ENCODE measurements at regions not wholly inside any gene's neighbourhood (a gene's known extent, or its start where the extent isn't known, plus 50 kb on each side); places are given as distances from the start of the nearest gene placed in this dataset.
"Not testable (repeated sequence)": the region's sequence is repeated elsewhere in the genome, so short reads cannot be mapped to it uniquely, and the experiment has no call there.

DNA sequence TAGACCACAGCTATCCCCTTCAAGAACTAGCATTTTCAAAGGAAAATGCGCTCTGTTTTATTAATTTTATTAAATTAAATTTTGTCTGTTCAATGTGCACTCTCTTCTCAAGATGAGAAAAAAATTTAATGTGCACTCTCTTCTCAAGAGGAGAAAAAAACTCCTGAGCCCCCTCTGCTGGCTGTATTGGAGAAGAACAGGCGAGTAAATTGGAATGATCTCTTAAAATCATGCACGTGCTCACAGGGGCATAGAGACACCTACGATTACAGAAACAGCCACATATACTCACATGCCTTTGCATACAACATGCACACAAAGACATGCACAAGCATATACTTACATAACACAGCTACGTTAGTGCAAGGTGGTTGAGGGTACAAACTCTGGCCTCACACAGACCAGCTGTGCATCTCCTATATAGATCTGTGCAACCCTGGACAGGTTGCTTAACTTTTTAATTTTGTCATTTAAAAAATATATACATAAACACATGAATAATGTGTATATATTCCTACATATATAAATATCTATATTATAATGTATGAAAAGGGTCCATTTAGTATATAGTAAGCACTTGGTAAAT, 176.2 kb upstream of the CXorf66 start:
- H3K4me1 ChIP-seq = no peaks in the 10 kb centered on the region
- H3K36me3 ChIP-seq = no peaks in the 10 kb centered on the region
- WGBS, 4 donors = 0 to 4% (median 4%) methylated on average over 5 of the region's 5 CpGs
- no peak overlapping the region for H3K27ac ChIP-seq
- TF ChIP-seq, protein P1, sequence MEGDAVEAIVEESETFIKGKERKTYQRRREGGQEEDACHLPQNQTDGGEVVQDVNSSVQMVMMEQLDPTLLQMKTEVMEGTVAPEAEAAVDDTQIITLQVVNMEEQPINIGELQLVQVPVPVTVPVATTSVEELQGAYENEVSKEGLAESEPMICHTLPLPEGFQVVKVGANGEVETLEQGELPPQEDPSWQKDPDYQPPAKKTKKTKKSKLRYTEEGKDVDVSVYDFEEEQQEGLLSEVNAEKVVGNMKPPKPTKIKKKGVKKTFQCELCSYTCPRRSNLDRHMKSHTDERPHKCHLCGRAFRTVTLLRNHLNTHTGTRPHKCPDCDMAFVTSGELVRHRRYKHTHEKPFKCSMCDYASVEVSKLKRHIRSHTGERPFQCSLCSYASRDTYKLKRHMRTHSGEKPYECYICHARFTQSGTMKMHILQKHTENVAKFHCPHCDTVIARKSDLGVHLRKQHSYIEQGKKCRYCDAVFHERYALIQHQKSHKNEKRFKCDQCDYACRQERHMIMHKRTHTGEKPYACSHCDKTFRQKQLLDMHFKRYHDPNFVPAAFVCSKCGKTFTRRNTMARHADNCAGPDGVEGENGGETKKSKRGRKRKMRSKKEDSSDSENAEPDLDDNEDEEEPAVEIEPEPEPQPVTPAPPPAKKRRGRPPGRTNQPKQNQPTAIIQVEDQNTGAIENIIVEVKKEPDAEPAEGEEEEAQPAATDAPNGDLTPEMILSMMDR (IDR thresholded peaks at IDR 0.05) = peak in 11 of 12 donors; percentile 36 to 73 (median 57)
- no peak for TF ChIP-seq POLR2A (IDR thresholded peaks at IDR 0.05)
- peaks cover 0 to 17% (median 0%) of the 10 kb centered on the region in 9 donors for H3K27me3 ChIP-seq
- intact Hi-C loops (cut with DNase I) = loop anchor here in 4 of 10 donors (5.0 to 10.0 kb wide), 3 partner anchors 84 to 523 kb away; no protein-coding TSS in a partner anchor
- DNase-seq (no peak), ATAC-seq (no peak)
- H3K4me3 ChIP-seq = no peak overlapping the region
- H3K9me3 ChIP-seq = no peaks in the 10 kb centered on the region

DNA sequence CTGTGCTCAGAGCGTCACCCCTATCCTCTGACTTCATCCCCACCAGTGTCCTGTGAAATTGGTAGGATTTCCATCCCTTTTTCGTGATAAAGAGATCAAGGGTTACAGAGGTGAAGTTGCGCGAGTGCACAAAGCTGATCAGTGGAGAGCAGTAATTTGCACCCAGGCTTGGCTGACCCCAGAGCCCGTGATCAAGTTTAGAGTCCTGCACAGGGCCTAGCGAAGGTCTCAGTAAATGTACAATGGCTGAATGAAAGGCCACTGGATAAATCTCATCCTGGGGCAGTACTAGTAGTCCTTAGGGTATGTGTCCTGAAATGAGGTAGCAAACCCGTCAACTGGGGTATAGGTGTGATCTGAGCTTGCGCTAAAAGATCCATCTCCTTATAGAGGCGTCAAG, 173.2 kb upstream of the CXorf66 start:
- not testable (repeated sequence) for ATAC-seq, H3K36me3 ChIP-seq, H3K27ac ChIP-seq, H3K4me3 ChIP-seq, DNase-seq, H3K9me3 ChIP-seq, H3K4me1 ChIP-seq
- peaks cover 0 to 19% (median 0%) of the 10 kb centered on the region in 9 donors for H3K27me3 ChIP-seq
- intact Hi-C loops (cut with DNase I) = loop anchor here in 2 of 10 donors (5.0 kb wide), 2 partner anchors 61 to 66 kb away; no protein-coding TSS in a partner anchor
- 82 to 93% (median 88%) methylated on average over 9 of the region's 9 CpGs for WGBS, 4 donors

DNA sequence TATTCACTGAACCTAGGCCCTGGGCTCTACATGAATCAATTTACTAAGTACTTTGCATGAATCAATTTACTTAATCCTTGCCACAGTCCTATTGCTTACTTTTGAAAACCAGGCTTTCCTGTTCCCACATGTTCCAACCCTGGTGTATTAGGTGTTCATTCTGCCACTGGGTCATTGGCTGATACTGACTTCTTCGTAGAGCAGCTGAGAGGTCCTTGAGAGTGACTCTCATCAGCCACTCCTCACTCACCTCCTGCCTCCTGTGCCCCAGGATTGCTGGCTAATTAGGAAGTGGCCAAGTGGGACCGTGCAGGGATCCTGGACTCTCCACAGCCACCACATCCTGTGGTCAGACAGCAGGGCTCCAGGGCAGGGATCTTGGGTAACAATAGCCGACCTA, 172.7 kb upstream of the CXorf66 start:
- not testable (repeated sequence) for H3K4me3 ChIP-seq, DNase-seq, H3K9me3 ChIP-seq, ATAC-seq, H3K4me1 ChIP-seq, H3K27ac ChIP-seq, H3K36me3 ChIP-seq
- 88 to 100% (median 95%) methylated on average over 1 of the region's 3 CpGs for WGBS, 4 donors
- peaks cover 0 to 17% (median 0%) of the 10 kb centered on the region in 9 donors for H3K27me3 ChIP-seq
- intact Hi-C loops (cut with DNase I) = loop anchor here in 2 of 10 donors (5.0 kb wide), 2 partner anchors 61 to 66 kb away; no protein-coding TSS in a partner anchor

DNA sequence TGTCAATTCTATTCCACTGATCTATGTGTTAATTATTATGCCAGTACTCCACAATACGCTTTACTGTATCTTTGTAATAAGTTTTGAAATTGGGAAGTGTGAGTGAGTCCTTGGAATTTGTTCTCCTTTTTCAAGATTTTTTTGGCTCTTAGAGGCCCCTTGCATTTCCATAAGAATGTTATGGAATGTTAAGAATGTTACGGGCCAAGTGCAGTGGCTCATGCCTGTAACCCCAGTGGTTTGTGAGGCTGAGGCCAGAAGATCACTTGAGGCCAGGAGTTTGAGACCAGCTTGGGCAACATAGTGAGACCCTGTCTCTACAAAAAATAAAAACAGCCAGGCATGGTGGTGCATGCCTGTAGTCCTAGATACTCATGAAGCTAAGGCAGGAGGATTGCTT, 167.6 kb upstream of the CXorf66 start:
- Histone ChIP-seq H3K27ac (no peak overlapping the region), H3K4me3 (no peak overlapping the region), H3K36me3 (no peaks in the 10 kb centered on the region), H3K4me1 (no peaks in the 10 kb centered on the region), H3K9me3 (no peaks in the 10 kb centered on the region), H3K27me3 (peaks cover 0 to 5% (median 0%) of the 10 kb centered on the region in 9 donors)
- WGBS, 4 donors = 59 to 82% (median 74%) methylated on average over 2 of the region's 2 CpGs
- TF ChIP-seq POLR2A (IDR thresholded peaks at IDR 0.05) = no peak
- TF ChIP-seq, protein P1 (IDR thresholded peaks at IDR 0.05) = no peak
- intact Hi-C loops (cut with DNase I) = no loop called here
- no peak for ATAC-seq
- DNase-seq = no peak

DNA sequence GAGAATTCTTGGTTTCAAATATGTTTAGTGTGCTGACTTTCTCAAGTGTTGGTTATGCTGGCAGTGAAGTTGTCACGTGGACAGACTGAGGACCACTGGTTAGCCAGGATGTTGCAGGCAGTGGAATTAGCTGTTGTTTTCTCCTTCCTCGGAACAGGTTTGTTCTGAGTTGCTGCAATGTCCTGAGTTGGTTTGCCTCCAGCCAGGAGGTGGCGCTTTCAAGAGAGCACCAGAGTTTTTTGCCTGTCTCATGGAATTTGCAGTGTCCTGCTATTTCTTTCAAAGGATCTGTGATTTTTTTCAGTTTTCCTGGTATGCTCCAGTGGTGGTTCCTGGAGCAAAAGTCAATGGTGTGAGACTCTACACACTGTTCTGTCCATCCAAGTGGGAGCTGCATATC, 158.1 kb upstream of the CXorf66 start:
- H3K9me3 ChIP-seq = peaks cover 0 to 10% (median 0%) of the 10 kb centered on the region in 12 donors
- peaks cover 0 to 13% (median 0%) of the 10 kb centered on the region in 9 donors for H3K27me3 ChIP-seq
- H3K36me3 ChIP-seq = no peaks in the 10 kb centered on the region
- no peak overlapping the region for H3K27ac ChIP-seq
- no peak for DNase-seq
- 6 to 14% (median 10%) methylated on average over 3 of the region's 3 CpGs for WGBS, 4 donors
- H3K4me3 ChIP-seq = no peak overlapping the region
- TF ChIP-seq, protein P1 (IDR thresholded peaks at IDR 0.05) = no peak
- no peak for TF ChIP-seq POLR2A (IDR thresholded peaks at IDR 0.05)
- no peaks in the 10 kb centered on the region for H3K4me1 ChIP-seq
- no peak for ATAC-seq
- intact Hi-C loops (cut with DNase I) = no loop called here

DNA sequence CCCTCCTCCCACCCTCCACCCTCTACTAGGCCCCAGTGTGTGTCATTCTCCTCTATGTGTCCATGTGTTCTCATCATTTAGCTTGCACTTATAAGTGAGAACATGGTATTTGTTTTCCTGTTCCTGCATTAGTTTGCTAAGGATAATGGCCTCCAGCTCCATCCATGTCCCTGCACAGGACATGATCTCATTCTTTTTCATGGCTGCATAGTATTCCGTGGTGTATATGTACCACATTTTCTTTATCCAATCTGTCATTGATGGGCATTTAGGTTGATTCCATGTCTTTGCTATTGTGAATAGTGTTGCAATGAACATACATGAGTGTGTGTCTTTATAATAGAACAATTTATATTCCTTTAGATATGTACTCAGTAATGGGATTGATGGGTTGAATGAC, 148.7 kb upstream of the CXorf66 start:
- peaks cover 0 to 12% (median 0%) of the 10 kb centered on the region in 9 donors for H3K27me3 ChIP-seq
- H3K4me3 ChIP-seq; DNase-seq; intact Hi-C loops (cut with DNase I); H3K36me3 ChIP-seq; H3K4me1 ChIP-seq; H3K27ac ChIP-seq; H3K9me3 ChIP-seq; ATAC-seq: not testable (repeated sequence)
- 80 to 95% (median 89%) methylated on average over 1 of the region's 1 CpG for WGBS, 4 donors
